T-cell (primary cell): ENCODE measurements at regions not wholly inside any gene's neighbourhood (a gene's known extent, or its start where the extent isn't known, plus 50 kb on each side); places are given as distances from the start of the nearest gene placed in this dataset.

Experiments
- ATAC-seq, 4 experiments: fragments of 200-7000 bp in 3 of 4; fragments of 150-1000 bp in 1 of 4; cut with Tn5 transposase; replicated peaks in 1 of 4; 1 replicate in 3 of 4; 2 replicates in 1 of 4; pipeline ENCODE4 v1.10.0; 2021; ENCODE audit warnings: moderate library complexity in 3 of 4, mild to moderate bottlenecking in 2 of 4, moderate number of reproducible peaks in 1 of 4
- CTCF ChIA-PET, 2 donors: fragments of 300-600 bp; sonication (Branson Sonifier 250); formaldehyde crosslinking; loops; one replicate each; lab custom pipeline; 2022; ENCODE audit warnings: antibody characterized with exemption in 2 of 2; lab: Charles Lee
- POLR2A ChIA-PET, 2 donors: fragments of 300-600 bp; sonication (Branson Sonifier 250); formaldehyde crosslinking; loops; one replicate each; lab custom pipeline; 2022; ENCODE audit warnings: antibody characterized with exemption in 2 of 2; lab: Charles Lee
- DNase-seq, 35 experiments: peaks; one replicate each; pipeline versions ENCODE4 v3.0.0 to v3.0.0-alpha.2; 2013 to 2023
- H3K27ac ChIP-seq: one replicate; pipeline ENCODE4 v1.5.1; 2013; ENCODE audit warnings: low read length
- H3K27me3 ChIP-seq, 2 experiments: replicated peaks in 1 of 2; 1 replicate in 1 of 2; 2 replicates in 1 of 2; pipeline versions ENCODE4 v1.6.1 to v1.7.0; 2013; ENCODE audit warnings: low read length in 1 of 2, mixed read lengths in 1 of 2; ENCODE audit not compliant: control insufficient read depth in 2 of 2, insufficient read depth in 2 of 2; ENCODE audit errors: extremely low read depth in 1 of 2
- H3K36me3 ChIP-seq, 2 donors: 1 replicate in 1 of 2; 2 replicates in 1 of 2; pipeline versions ENCODE4 v1.6.1 to v1.7.0; 2013; ENCODE audit warnings: low read length in 1 of 2; ENCODE audit not compliant: control insufficient read depth in 2 of 2, insufficient read depth in 1 of 2; ENCODE audit errors: extremely low read depth in 1 of 2
- H3K4me1 ChIP-seq, 2 experiments: 1 replicate in 1 of 2; 2 replicates in 1 of 2; pipeline versions ENCODE4 v1.6.1 to v1.7.0; 2013; ENCODE audit warnings: low read length in 2 of 2, mixed read lengths in 1 of 2; ENCODE audit not compliant: insufficient read depth in 2 of 2, control insufficient read depth in 1 of 2; ENCODE audit errors: extremely low read depth in 1 of 2
- H3K4me3 ChIP-seq, 2 donors: 1 replicate in 1 of 2; 2 replicates in 1 of 2; pipeline versions ENCODE4 v1.5.1 to v1.7.0; 2013; ENCODE audit warnings: mild to moderate bottlenecking in 2 of 2, low read length in 1 of 2, moderate library complexity in 1 of 2; ENCODE audit not compliant: control insufficient read depth in 1 of 2; ENCODE audit errors: extremely low read depth in 1 of 2
- H3K9me3 ChIP-seq: 2 replicates; pipeline ENCODE4 v1.7.0; 2013
- H3K27ac Mint-ChIP-seq, 2 donors: one replicate each; pipeline ENCODE4 v1.8.0; 2020 to 2021; ENCODE audit warnings: mild to moderate bottlenecking in 2 of 2, mixed read lengths in 2 of 2
- H3K27me3 Mint-ChIP-seq, 2 donors: one replicate each; pipeline ENCODE4 v1.8.0; 2021 to 2022; ENCODE audit warnings: mixed read lengths in 2 of 2
- H3K36me3 Mint-ChIP-seq: one replicate; pipeline ENCODE4 v1.8.0; 2021; ENCODE audit warnings: mixed read lengths
- H3K4me1 Mint-ChIP-seq, 3 donors: one replicate each; pipeline ENCODE4 v1.8.0; 2020 to 2022; ENCODE audit warnings: mixed read lengths in 3 of 3, mild to moderate bottlenecking in 1 of 3
- H3K4me3 Mint-ChIP-seq, 3 donors: one replicate each; pipeline ENCODE4 v1.8.0; 2020 to 2022; ENCODE audit warnings: mild to moderate bottlenecking in 3 of 3, mixed read lengths in 3 of 3, moderate library complexity in 3 of 3
- H3K9me3 Mint-ChIP-seq, 3 donors: one replicate each; pipeline ENCODE4 v1.8.0; 2020 to 2022; ENCODE audit warnings: mixed read lengths in 3 of 3
- WGBS: methylation state at CpG from one replicate; pipeline ENCODE4 v1.1.5; 2013; ENCODE audit warnings: missing lambda C conversion rate; ENCODE audit not compliant: insufficient coverage; 5-methylcytosine and 5-hydroxymethylcytosine counted together

- Histone ChIP-seq H3K27ac (no peak overlapping the region), H3K4me3 (no peak overlapping the region), H3K27me3 (no peaks in the 10 kb centered on the region), H3K4me1 (peaks cover 0 to 3% of the 10 kb centered on the region in 2 experiments), H3K36me3 (no peaks in the 10 kb centered on the region), H3K9me3 (no peaks in the 10 kb centered on the region)
- Mint-ChIP-seq H3K27ac (no peak overlapping the region), H3K9me3 (no peaks in the 10 kb centered on the region), H3K4me3 (no peak overlapping the region), H3K36me3 (no peaks in the 10 kb centered on the region), H3K4me1 (peaks cover 26 to 34% (median 27%) of the 10 kb centered on the region in 3 donors), H3K27me3 (no peaks in the 10 kb centered on the region)
- ATAC-seq (no peak), DNase-seq (no peak)
- CTCF ChIA-PET = no interaction called here
- POLR2A ChIA-PET = interaction anchor here (0.6 to 0.7 kb wide), 2 partner anchors 20 to 35 kb away, joined by 3 to 4 read pairs; no protein-coding TSS in a partner anchor
- 71% methylated on average over 1 of the region's 1 CpG for WGBS
Observed at GRCh38 chr12:67504026-67504425, 144.5 kb upstream of the DYRK2 start.

GRCh38 chr12:67506739-67507138 lies 141.8 kb upstream of the DYRK2 start:
- Histone ChIP-seq H3K27ac (no peak overlapping the region), H3K4me1 (peaks cover under 1 to 3% of the 10 kb centered on the region in 2 experiments), H3K4me3 (no peak overlapping the region), H3K9me3 (no peaks in the 10 kb centered on the region), H3K27me3 (no peaks in the 10 kb centered on the region), H3K36me3 (no peaks in the 10 kb centered on the region)
- Mint-ChIP-seq H3K36me3 (no peaks in the 10 kb centered on the region), H3K9me3 (no peaks in the 10 kb centered on the region), H3K4me3 (no peak overlapping the region), H3K27ac (no peak overlapping the region), H3K4me1 (peaks cover 15 to 27% (median 25%) of the 10 kb centered on the region in 3 donors), H3K27me3 (no peaks in the 10 kb centered on the region)
- ATAC-seq = no peak
- POLR2A ChIA-PET = no interaction called here
- CTCF ChIA-PET = interaction anchor here (0.6 to 1.1 kb wide), 3 partner anchors 9 to 152 kb away, joined by 3 to 6 read pairs (median 3); no protein-coding TSS in a partner anchor
- WGBS = no CpG with 5 or more reads among the region's 3 CpGs
- DNase-seq = no peak

GRCh38 chr12:67508830-67509229 lies 139.7 kb upstream of the DYRK2 start:
- peaks cover 8 to 12% of the 10 kb centered on the region in 2 experiments for H3K4me1 ChIP-seq
- Mint-ChIP-seq H3K27ac (no peak overlapping the region), H3K36me3 (no peaks in the 10 kb centered on the region), H3K4me1 (peaks cover 21 to 34% (median 30%) of the 10 kb centered on the region in 3 donors), H3K9me3 (no peaks in the 10 kb centered on the region), H3K27me3 (no peaks in the 10 kb centered on the region), H3K4me3 (no peak overlapping the region)
- no CpG with 5 or more reads among the region's 1 CpG for WGBS
- no peak for ATAC-seq
- ChIA-PET POLR2A (no interaction called here), CTCF (interaction anchor here in 1 of 2 donors (0.6 kb wide), 1 partner anchor 82 kb away, joined by 4 read pairs; no protein-coding TSS in a partner anchor)
- H3K27ac ChIP-seq = no peak overlapping the region
- no peaks in the 10 kb centered on the region for H3K27me3 ChIP-seq
- DNase-seq = no peak
- no peak overlapping the region for H3K4me3 ChIP-seq
- H3K9me3 ChIP-seq = no peaks in the 10 kb centered on the region
- no peaks in the 10 kb centered on the region for H3K36me3 ChIP-seq

GRCh38 chr12:67509666-67510386 lies 138.7 kb upstream of the DYRK2 start:
- H3K27me3 Mint-ChIP-seq = no peaks in the 10 kb centered on the region
- POLR2A ChIA-PET = interaction anchor here in 1 of 2 donors (0.6 kb wide), 1 partner anchor 188 kb away, joined by 3 read pairs; no protein-coding TSS in a partner anchor
- H3K27me3 ChIP-seq = no peaks in the 10 kb centered on the region
- CTCF ChIA-PET = no interaction called here
- no peak overlapping the region for H3K27ac Mint-ChIP-seq
- H3K9me3 Mint-ChIP-seq = no peaks in the 10 kb centered on the region
- H3K4me1 Mint-ChIP-seq = peaks cover 27 to 37% (median 34%) of the 10 kb centered on the region in 3 donors
- ATAC-seq (no peak), DNase-seq (no peak)
- no peaks in the 10 kb centered on the region for H3K9me3 ChIP-seq
- H3K36me3 Mint-ChIP-seq = no peaks in the 10 kb centered on the region
- H3K4me3 ChIP-seq = no peak overlapping the region
- H3K27ac ChIP-seq = no peak overlapping the region
- H3K4me3 Mint-ChIP-seq = no peak overlapping the region
- peaks cover 10 to 20% of the 10 kb centered on the region in 2 experiments for H3K4me1 ChIP-seq
- no peaks in the 10 kb centered on the region for H3K36me3 ChIP-seq
- 100% methylated on average over 1 of the region's 4 CpGs for WGBS

GRCh38 chr12:67512061-67512460 lies 136.5 kb upstream of the DYRK2 start:
- no peak overlapping the region for H3K4me3 ChIP-seq
- Mint-ChIP-seq H3K9me3 (no peaks in the 10 kb centered on the region), H3K36me3 (no peaks in the 10 kb centered on the region), H3K27me3 (no peaks in the 10 kb centered on the region), H3K4me3 (peak overlapping the region in 1 of 3 donors; percentile 31), H3K27ac (peak overlapping the region in 1 of 2 donors; percentile 55), H3K4me1 (peaks cover 49 to 60% (median 55%) of the 10 kb centered on the region in 3 donors)
- DNase-seq (no peak), ATAC-seq (no peak)
- no peak overlapping the region for H3K27ac ChIP-seq
- ChIA-PET POLR2A (interaction anchor here in 1 of 2 donors (0.8 kb wide), 1 partner anchor 35 kb away, joined by 3 read pairs; no protein-coding TSS in a partner anchor), CTCF (no interaction called here)
- H3K27me3 ChIP-seq = no peaks in the 10 kb centered on the region
- peaks cover 32 to 35% of the 10 kb centered on the region in 2 experiments for H3K4me1 ChIP-seq
- H3K36me3 ChIP-seq = no peaks in the 10 kb centered on the region
- H3K9me3 ChIP-seq = no peaks in the 10 kb centered on the region

GRCh38 chr12:67514502-67514901 lies 134.0 kb upstream of the DYRK2 start:
- Mint-ChIP-seq H3K4me3 (peak overlapping the region in 2 of 3 donors; percentile 28 to 69), H3K27me3 (no peaks in the 10 kb centered on the region), H3K36me3 (no peaks in the 10 kb centered on the region), H3K4me1 (peaks cover 61 to 68% (median 64%) of the 10 kb centered on the region in 3 donors), H3K27ac (peak overlapping the region; percentile 92 to 93), H3K9me3 (no peaks in the 10 kb centered on the region)
- Histone ChIP-seq H3K4me1 (peaks cover 34 to 35% of the 10 kb centered on the region in 2 experiments), H3K27me3 (no peaks in the 10 kb centered on the region), H3K27ac (peak overlapping the region; percentile 55), H3K4me3 (no peak overlapping the region), H3K36me3 (no peaks in the 10 kb centered on the region), H3K9me3 (no peaks in the 10 kb centered on the region)
- 92% methylated on average over 2 of the region's 3 CpGs for WGBS
- CTCF ChIA-PET = no interaction called here
- DNase-seq (no peak), ATAC-seq (no peak)
- POLR2A ChIA-PET = interaction anchor here in 1 of 2 donors (0.6 kb wide), 1 partner anchor 1302 kb away, joined by 4 read pairs; no protein-coding TSS in a partner anchor
